Endodermal cell (in vitro differentiated cells): ENCODE measurements at regions not wholly inside any gene's neighbourhood (a gene's known extent, or its start where the extent isn't known, plus 50 kb on each side); places are given as distances from the start of the nearest gene placed in this dataset.

ENCODE experiments used
- DNase-seq: peaks from one replicate; pipeline ENCODE4 v3.0.0-alpha.2; 2017
- H3K27ac ChIP-seq: 2 replicates; pipeline ENCODE4 v1.5.1; 2013; ENCODE audit warnings: mild to moderate bottlenecking, low read depth, low read length, moderate library complexity
- H3K27me3 ChIP-seq: 2 replicates; pipeline ENCODE4 v1.6.1; 2013; ENCODE audit warnings: mild to moderate bottlenecking, low read length, moderate library complexity; ENCODE audit not compliant: insufficient read depth, control insufficient read depth, poor library complexity, severe bottlenecking
- H3K36me3 ChIP-seq: 2 replicates; pipeline ENCODE4 v1.7.0; 2013; ENCODE audit warnings: mild to moderate bottlenecking, low read length, moderate library complexity; ENCODE audit not compliant: control insufficient read depth, insufficient read depth
- H3K4me1 ChIP-seq: one replicate; pipeline ENCODE4 v1.7.0; 2013; ENCODE audit warnings: low read length; ENCODE audit not compliant: control insufficient read depth, insufficient read depth
- H3K4me3 ChIP-seq: 2 replicates; pipeline ENCODE4 v1.5.1; 2013; ENCODE audit warnings: mild to moderate bottlenecking, low read length, moderate library complexity
- H3K9ac ChIP-seq: 2 replicates; pipeline ENCODE4 v1.6.1; 2013; ENCODE audit warnings: mild to moderate bottlenecking, low read length, moderate library complexity; ENCODE audit not compliant: poor library complexity, severe bottlenecking; ENCODE audit errors: extremely low read depth
- H3K9me3 ChIP-seq: 2 replicates; pipeline ENCODE4 v1.6.1; 2013; ENCODE audit warnings: mild to moderate bottlenecking, low read length, moderate library complexity; ENCODE audit not compliant: control insufficient read depth
- H3K27ac Mint-ChIP-seq: 2 replicates; pipeline ENCODE4 v1.8.0; 2020; ENCODE audit warnings: mixed read lengths
- H3K27me3 Mint-ChIP-seq: 2 replicates; pipeline ENCODE4 v1.8.0; 2021; ENCODE audit warnings: mild to moderate bottlenecking, mixed read lengths; ENCODE audit not compliant: insufficient read depth
- H3K36me3 Mint-ChIP-seq: 2 replicates; pipeline ENCODE4 v1.8.0; 2020; ENCODE audit warnings: low read depth, mixed read lengths
- H3K4me1 Mint-ChIP-seq: 2 replicates; pipeline ENCODE4 v1.8.0; 2020; ENCODE audit warnings: mixed read lengths
- H3K4me3 Mint-ChIP-seq: 2 replicates; pipeline ENCODE4 v1.8.0; 2020; ENCODE audit warnings: mild to moderate bottlenecking, moderate library complexity, mixed read lengths
- H3K9me3 Mint-ChIP-seq: 2 replicates; pipeline ENCODE4 v1.8.0; 2020; ENCODE audit warnings: mild to moderate bottlenecking, mixed read lengths
- WGBS, 2 experiments: methylation state at CpG; one replicate each; pipeline versions ENCODE4 v1.1.5 to v1.1.7; 2013; ENCODE audit warnings: missing lambda C conversion rate in 2 of 2, mixed read lengths in 1 of 2; ENCODE audit not compliant: insufficient coverage in 1 of 2, insufficient read length in 1 of 2; 5-methylcytosine and 5-hydroxymethylcytosine counted together
- TF ChIP-seq, protein P1 (sequence below): fragments of 200-600 bp; sonication (generic); conservative IDR thresholded peaks from 2 replicates; pipeline ENCODE4 v1.5.0; 2021; ENCODE audit warnings: antibody characterized with exemption, mild to moderate bottlenecking

DNA sequence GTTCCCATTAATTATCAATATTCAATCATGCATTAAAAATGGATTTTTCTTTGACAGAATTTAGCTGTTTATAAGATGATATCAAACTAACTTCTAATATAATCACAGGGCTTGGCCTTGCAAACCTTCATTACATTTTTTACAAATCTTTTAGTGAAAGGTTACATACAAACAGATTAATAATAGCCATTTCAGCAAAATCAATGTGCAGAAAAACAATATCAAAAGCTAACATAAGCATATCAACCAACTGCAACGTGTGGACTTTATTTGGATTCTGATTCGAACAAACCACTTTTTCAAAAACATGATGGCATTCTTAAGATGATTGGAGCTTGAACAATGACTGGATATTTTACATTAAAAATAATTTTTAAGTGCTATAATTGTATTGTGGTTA, 93.6 kb downstream of the OTX2 start:
- TF ChIP-seq, protein P1, sequence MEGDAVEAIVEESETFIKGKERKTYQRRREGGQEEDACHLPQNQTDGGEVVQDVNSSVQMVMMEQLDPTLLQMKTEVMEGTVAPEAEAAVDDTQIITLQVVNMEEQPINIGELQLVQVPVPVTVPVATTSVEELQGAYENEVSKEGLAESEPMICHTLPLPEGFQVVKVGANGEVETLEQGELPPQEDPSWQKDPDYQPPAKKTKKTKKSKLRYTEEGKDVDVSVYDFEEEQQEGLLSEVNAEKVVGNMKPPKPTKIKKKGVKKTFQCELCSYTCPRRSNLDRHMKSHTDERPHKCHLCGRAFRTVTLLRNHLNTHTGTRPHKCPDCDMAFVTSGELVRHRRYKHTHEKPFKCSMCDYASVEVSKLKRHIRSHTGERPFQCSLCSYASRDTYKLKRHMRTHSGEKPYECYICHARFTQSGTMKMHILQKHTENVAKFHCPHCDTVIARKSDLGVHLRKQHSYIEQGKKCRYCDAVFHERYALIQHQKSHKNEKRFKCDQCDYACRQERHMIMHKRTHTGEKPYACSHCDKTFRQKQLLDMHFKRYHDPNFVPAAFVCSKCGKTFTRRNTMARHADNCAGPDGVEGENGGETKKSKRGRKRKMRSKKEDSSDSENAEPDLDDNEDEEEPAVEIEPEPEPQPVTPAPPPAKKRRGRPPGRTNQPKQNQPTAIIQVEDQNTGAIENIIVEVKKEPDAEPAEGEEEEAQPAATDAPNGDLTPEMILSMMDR = no peak
- Histone ChIP-seq H3K27ac (no peak overlapping the region), H3K9me3 (no peaks in the 10 kb centered on the region), H3K9ac (no peak overlapping the region), H3K4me3 (no peak overlapping the region), H3K36me3 (no peaks in the 10 kb centered on the region), H3K27me3 (no peaks in the 10 kb centered on the region), H3K4me1 (no peaks in the 10 kb centered on the region)
- 93% methylated on average over 2 of the region's 2 CpGs; no CpG with 5 or more reads in 1 of the 2 experiments for WGBS, 2 experiments
- H3K36me3 Mint-ChIP-seq = no peaks in the 10 kb centered on the region
- H3K27me3 Mint-ChIP-seq = no peaks in the 10 kb centered on the region
- H3K4me1 Mint-ChIP-seq = peaks cover 31% of the 10 kb centered on the region
- no peak overlapping the region for H3K27ac Mint-ChIP-seq
- no peak overlapping the region for H3K4me3 Mint-ChIP-seq
- no peak for DNase-seq
- H3K9me3 Mint-ChIP-seq = no peaks in the 10 kb centered on the region

GRCh38 chr14:56715938-56716337, 94.3 kb downstream of the OTX2 start:
- Mint-ChIP-seq H3K27me3 (no peaks in the 10 kb centered on the region), H3K4me3 (no peak overlapping the region), H3K27ac (no peak overlapping the region), H3K4me1 (peaks cover 28% of the 10 kb centered on the region), H3K36me3 (no peaks in the 10 kb centered on the region), H3K9me3 (no peaks in the 10 kb centered on the region)
- Histone ChIP-seq H3K4me1 (no peaks in the 10 kb centered on the region), H3K27ac (no peak overlapping the region), H3K9me3 (no peaks in the 10 kb centered on the region), H3K27me3 (no peaks in the 10 kb centered on the region), H3K36me3 (no peaks in the 10 kb centered on the region), H3K4me3 (no peak overlapping the region), H3K9ac (no peak overlapping the region)
- 76 to 88% methylated on average over 3 to 4 of the region's 4 CpGs for WGBS, 2 experiments
- no peak for DNase-seq
- TF ChIP-seq, protein P1 = peak; percentile 62

DNA sequence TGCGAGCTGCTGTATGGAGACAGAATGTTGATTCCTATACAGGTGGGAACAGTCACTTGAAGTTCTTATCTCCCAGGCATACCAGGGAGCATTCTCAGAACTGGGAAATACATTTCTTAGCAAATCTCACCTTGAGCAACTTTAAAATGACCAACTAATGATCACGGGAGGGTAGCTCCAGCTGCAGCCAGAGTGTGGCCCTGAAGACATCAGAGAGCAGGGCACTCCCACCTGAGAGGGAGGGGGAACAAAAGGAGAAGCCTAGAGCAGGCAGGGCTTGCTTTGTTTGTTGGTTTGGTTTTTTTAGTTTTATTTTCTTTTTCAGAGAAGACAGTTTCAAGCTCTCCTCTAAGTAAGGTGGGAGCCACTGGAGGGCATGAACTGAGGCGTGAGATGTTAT, 101.1 kb downstream of the OTX2 start:
- no peak overlapping the region for H3K9ac ChIP-seq
- no peak overlapping the region for H3K27ac ChIP-seq
- DNase-seq = peak; percentile 63
- Mint-ChIP-seq H3K27ac (no peak overlapping the region), H3K9me3 (no peaks in the 10 kb centered on the region), H3K27me3 (peaks cover 4% of the 10 kb centered on the region), H3K36me3 (no peaks in the 10 kb centered on the region), H3K4me1 (peaks cover 24% of the 10 kb centered on the region), H3K4me3 (no peak overlapping the region)
- H3K36me3 ChIP-seq = no peaks in the 10 kb centered on the region
- no peaks in the 10 kb centered on the region for H3K27me3 ChIP-seq
- H3K9me3 ChIP-seq = no peaks in the 10 kb centered on the region
- peaks cover 12% of the 10 kb centered on the region for H3K4me1 ChIP-seq
- 58 to 69% methylated on average over 3 of the region's 3 CpGs for WGBS, 2 experiments
- TF ChIP-seq, protein P1 = no peak
- H3K4me3 ChIP-seq = peak overlapping the region; percentile 8
